AG08395 (cell line): ENCODE measurements at regions not wholly inside any gene's neighbourhood (a gene's known extent, or its start where the extent isn't known, plus 50 kb on each side); places are given as distances from the start of the nearest gene placed in this dataset.
A peak's percentile ranks its signal among the peaks of the same experiment; 100 is the strongest.

Experiments
- DNase-seq: peaks from one replicate; pipeline ENCODE4 v3.0.0; 2012; ENCODE audit warnings: mixed read lengths, low spot score

DNA sequence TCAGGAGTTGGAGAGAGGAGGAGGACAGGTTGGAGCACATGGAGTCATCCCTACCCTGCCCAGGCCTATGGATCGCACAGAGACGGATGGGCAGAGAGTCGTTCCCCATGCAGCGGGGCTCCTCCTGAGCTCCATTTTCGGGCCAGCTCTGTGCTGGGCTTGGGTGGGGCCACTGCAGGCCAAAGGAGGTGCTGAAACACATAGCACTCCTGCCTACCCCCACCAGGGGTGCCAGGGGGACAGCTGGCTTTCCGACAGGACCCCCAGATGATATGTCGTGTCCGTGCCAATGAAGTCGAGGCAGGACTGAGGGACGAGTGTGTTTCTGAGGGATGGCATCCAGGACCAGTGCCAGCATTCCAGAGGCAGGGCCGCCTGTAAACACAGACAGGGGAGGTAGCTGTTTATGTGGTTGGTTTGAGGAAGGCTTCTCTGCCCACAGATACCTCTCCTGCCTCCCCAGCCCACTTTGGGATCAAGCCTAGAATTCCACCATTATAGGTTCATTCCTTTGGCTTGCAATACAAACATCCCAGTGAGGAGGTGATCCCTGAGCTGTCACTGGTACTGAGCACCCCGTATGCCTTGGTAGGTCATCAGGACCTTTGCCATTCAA is 116.6 kb downstream of the GLI2 start:
- DNase-seq = no peak

- no peak for DNase-seq
Measured at GRCh38 chr2:120853306-120854013, 117.8 kb downstream of the GLI2 start.

DNA sequence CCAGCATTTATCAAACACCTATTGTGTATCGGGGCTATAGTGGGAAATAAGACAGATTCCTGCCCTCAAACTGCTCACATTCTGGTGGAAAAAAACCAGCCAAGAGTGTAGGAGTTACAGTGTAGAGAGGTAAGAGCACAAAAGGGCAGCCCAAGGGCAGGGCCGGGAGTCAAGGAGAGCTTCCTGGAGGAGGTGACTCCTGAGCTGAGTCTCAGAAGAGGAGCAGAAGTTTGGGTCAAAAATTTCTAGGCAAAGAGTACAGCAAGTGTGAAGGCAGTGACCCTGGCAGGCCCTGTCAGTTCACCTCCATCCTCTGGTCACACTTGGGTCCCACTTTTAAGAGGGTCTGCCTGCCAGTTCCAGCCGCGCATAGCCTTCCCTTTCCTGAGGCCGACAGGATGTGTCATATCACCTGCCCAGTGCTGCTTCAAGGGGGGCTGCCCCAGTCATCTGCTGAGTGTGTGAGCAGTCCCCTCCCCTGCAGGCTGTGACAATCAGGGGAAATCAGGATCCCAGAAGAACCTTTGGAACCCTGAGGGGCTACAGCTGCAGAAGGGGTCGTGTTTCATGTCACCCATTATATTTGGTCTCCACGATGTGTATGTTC is 118.4 kb downstream of the GLI2 start:
- no peak for DNase-seq

DNA sequence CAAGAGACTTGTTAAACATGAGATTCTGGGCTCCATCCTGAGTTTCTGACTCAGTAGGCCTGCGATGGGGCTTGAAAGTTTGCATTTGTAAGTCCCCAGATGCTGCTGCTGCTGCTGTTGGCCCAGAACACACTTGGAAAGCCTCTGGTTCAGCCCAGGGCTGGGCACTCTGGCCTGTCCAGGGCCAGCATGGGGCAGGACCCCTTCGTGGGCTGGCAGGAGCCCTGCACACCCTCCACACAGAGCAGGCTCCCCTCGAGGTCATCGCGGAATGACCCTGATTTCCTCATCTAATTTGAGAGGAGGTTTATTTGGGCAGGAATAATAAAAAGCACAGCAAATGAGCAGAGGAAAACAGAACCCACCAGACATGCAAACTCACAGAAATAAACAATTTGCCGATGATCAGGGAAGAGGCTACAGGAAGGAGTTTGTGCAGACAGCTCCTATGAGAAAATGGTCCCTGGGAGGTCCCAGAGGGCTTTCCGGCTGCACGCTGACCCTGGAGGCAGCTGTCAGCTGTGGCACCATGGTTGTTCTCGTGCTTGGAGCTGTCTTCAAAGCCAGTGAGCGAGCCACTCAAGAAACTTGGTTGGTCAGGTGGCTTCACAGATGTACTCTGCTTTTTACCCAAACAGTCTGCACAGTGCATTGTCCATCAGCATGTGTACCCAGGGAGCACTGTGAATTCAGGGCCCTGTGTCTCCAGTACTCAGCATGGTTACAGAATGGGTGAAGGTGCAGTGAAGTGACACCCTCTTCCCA is 119.3 kb downstream of the GLI2 start:
- no peak for DNase-seq

DNA sequence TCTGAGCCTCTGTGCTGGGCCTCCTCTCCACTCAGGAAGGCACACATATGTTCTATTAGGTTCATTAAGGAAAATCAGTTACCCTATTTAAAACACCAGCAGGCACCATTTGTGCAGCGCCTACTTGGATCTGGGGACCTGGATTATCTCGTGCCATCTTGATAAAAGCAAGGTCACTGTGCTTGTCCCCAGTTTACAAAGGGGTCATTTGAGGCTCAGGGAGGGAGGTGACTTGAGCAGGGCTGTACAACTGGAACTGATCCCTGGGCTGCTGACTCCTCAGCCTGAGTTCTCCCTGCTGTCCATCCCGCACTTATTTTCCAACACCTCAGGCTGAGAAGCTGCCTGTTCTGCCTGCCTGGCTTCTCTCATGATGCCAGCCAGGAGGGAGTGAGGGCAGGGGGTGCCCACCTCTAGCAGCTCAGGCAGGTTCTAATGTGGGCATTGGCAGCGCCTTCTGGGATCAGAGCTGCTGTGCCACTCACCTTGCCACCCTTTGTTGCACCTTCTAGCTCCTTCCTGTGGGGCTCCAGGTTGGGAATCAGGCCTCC is 120.3 kb downstream of the GLI2 start:
- no peak for DNase-seq

GRCh38 chr2:120856421-120856862 is 120.8 kb downstream of the GLI2 start:
- peak; percentile 80 for DNase-seq

- DNase-seq = no peak
Measured at GRCh38 chr2:120857422-120857821, 121.8 kb downstream of the GLI2 start.

GRCh38 chr2:120857931-120858330 is 122.3 kb downstream of the GLI2 start:
- no peak for DNase-seq

DNA sequence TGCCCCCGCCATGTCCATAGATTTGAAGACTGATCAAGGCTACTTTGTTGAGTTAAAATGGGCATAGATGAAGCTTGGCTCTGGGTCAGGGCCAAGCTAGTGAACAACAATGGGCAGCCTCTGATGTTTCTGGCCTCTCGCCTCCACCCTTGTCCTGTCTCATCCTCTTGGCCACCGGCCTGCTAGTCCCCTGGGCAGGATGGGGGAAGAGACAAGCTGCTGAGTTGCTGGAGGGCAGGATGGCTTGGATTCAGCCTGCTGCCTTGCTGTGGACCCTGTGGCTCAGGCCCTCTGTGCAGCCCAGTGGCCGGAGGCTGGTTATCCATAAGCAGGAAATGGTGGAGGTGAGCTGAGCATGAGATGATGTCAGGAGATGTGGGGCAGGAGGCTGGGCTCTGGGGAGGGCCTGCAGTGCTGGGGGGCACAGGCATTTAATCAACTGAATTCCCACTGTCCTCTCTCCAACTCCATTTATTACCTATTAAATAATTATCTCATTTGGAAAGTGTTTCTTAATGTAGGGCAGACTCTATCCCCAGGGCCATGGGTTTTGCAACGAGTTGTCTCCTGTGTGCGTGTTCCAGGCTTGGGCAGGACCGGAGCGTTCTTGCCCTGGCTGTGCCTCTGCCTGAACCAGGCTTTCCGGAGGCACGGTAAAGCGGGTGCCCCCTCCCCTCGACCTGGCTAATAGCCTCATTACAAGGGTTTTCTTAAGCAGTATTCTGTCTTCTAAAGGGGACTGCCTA is 122.9 kb downstream of the GLI2 start:
- DNase-seq = peak; percentile 57

DNA sequence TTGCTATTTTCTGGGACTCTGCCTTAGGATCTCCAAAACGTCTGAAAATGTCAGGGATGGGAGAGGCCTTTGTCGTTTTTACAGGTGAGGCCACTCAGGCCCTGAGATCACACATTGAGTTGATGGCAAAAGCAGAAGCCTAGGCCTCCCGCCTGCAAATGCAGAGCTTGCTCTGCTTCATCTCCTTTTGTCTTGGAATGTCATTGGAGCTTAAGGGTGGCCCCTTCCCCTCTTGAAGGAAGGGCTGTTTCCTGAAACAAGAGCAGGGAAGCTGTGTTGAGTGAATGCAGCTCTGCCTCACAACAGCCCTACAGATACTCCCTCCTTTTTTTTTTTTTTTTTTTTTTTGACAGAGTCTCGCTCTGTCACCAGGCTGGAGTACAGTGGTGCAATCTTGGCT is 123.5 kb downstream of the GLI2 start:
- DNase-seq = no peak

DNA sequence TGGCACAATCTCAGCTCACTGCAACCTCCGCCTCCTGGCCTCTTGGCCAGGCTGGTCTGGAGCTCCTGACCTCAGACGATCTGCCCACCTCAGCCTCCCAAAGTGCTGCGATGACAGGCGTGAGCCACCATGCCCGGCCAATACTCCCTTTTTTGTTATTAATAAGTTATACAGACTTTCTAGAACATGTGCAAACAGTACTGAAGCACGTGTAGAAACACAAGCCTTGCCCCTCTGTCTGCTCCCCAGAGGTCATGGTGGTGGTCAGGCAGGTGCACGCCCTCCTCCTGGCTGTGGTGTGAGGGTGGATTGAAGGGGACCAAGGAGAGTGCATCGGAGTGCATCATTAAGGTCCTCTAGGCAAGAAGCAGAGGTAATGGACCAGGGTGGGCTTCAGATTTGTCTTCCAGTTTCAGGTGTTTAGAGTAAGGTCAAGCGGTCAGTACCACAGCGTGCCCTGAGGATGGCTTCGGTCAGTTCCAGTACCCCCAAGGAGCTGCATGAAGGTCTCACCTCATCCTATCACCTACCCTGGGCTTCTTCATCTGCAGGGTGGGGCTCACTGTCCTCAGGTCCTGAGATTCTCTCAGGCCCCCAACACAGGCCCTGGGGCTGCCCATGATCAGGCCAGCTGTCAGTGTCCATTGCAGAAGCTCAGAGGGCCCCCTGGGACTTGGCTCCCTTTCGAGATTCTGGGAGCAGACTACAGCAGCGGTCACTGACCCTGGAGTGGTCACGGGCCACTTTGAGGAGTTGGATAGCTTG is 124.3 kb downstream of the GLI2 start:
- DNase-seq = no peak

DNA sequence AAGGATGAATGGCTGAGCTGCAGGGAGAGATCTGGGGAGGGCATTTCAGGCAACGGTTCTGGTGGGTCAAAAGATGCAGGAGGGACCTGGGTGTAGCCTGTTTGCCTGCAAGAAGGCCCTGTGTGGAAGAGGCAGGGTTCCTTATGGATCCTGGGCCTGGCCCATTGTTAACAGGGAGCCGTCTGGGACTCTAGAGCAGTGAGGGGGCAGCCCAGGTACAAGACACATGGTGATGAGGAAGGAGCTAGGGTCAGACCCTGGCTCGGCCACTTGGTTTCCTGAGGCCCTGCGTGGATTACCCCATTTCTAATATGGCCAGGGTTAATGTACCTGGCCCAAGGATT is 124.9 kb downstream of the GLI2 start:
- no peak for DNase-seq

GRCh38 chr2:120861191-120861575 is 125.5 kb downstream of the GLI2 start:
- no peak for DNase-seq

- DNase-seq = no peak
Measured at GRCh38 chr2:120861576-120862191, 126.0 kb downstream of the GLI2 start.

DNA sequence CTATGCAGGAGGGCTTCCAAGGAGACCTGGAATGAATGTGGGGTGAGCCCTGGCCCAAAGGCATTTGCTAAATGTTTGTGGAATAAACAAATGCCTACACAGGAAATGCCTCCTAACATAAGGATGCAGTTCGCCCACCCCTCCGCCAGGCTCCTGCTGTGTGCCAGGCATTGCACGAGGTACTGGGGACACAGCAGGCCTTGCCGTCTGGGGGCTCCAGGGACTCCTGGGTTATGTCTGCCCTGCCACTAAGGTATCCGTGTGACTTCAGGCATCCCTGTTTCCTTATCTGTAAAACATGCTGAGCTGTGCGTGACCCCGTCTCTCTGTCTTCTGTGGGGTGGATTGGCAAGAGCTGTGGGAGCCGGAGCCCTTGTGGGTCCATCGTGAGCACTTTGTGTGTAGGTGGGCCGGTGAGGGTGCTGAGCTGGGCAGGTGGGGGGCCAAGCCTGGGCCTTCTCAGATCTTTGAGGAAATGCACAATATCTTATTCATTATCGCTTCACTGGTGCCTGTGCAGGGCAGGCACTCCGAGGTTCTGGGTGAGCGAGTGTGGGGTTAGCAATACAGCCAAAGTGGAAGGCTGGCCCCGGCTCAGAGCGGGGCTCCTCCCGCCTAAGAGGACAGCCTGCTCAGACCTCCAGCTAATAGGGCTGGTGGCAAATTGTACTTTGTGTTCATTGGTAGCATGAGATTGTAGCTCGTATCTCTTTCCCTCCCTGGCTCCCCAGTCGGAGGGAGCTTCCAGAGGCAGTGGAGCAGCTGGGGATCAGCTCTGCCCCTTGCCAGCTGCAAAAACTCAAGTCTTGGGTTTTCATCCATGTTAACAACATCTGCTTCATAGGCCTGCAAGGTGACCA is 126.8 kb downstream of the GLI2 start:
- DNase-seq = no peak

DNA sequence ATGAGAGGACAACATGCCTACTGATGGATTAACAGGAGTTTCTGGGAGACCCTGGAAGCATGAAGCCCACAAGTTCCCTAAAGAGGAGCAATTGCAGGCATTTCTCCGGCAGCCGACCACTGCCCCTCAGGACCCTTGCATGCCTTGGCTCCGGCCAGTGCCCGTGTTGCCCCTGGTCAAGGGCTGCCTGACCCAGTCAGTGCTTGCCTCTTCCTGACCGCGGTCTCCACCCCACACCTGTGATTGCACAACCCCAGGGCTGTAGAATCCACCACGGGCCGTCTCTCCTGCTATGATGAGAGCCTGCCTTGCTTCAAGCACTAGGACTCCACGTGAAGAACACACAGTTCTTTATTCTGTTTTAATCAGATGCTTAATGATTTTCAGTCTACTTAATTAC is 127.5 kb downstream of the GLI2 start:
- DNase-seq = no peak

DNA sequence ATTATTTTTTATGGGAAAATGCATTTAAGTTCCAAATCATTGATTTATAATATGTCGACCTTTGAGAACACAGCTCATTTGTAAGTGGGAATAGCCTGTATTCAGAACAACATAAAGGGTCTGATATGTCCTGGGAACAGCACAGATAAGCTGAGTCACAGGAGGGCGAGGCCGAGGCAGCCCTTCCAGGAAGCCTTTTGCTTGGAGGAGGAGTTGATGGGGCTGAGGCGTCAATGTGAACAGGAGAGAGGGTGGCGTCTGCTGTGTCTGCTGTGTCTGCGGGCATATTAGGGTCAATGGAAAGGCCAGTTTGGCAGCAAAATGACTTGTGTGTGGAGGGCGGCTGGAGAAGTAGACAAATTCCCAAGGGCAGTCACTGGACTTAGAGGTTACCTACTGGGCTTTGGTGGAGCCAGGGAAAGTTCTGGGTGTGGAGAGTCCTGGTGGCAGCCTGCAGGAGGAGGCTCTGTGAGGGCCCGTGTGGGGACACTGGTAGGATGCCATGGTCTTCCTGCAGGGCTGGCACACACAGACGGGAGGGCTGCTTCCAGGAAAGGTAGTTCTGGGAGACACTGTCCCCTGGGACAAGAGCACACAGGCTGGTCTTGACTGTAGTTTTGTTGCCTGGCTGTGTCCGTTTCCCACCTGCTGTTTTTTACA is 128.1 kb downstream of the GLI2 start:
- peak; percentile 56 for DNase-seq

DNA sequence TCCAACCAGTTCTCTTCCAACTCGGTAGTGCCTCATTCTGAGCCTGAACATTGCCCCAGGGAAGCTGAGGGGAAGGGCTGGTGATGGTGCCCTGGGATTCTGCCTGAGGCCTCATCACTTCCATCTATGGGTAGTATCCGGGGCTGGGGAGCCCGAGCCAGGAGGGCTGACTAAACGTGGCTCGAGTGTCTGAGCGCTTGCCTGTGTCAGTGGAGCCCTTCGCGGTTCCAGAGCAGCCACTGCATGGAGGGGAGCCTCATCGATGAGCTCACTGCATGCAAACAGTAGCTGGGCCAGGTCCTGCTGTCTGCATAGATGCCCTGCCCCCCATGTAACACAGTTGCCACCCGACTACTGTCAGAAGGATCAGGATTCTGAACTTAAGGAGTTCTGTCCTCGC is 129.3 kb downstream of the GLI2 start:
- peak; percentile 37 for DNase-seq

DNA sequence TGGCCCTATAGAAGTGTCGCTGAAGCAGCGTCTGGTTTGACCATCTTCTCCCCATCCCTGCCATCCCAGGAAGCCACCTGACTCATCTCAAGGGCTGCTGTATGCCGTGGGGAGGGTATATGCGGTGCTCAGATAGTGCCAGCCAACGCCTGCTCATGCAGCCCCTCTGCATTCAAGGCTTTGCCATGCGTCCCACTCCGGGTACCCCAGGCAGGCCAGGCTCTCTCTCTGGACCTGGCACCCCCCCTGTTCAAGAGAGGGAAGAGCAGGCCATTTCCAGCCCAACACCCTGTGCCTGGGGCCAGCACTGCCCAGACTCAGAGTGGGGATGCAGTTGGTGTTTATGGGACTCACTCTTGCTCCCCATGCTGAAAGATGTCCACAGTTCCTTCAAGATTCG is 130.0 kb downstream of the GLI2 start:
- no peak for DNase-seq
